Muscle of leg (tissue), 3 donors: ENCODE measurements at regions not wholly inside any gene's neighbourhood (a gene's known extent, or its start where the extent isn't known, plus 50 kb on each side); places are given as distances from the start of the nearest gene placed in this dataset.
A peak's percentile ranks its signal among the peaks of the same experiment; 100 is the strongest.

Source experiments
- DNase-seq: peaks from one replicate; pipeline ENCODE4 v3.0.0; 2013
- H3K27ac ChIP-seq: one replicate; pipeline ENCODE4 v1.5.1; 2013; ENCODE audit warnings: mild to moderate bottlenecking, low read length, control low read depth
- H3K27me3 ChIP-seq: one replicate; pipeline ENCODE4 v1.6.1; 2013; ENCODE audit warnings: low read length; ENCODE audit not compliant: control insufficient read depth, insufficient read depth
- H3K36me3 ChIP-seq: one replicate; pipeline ENCODE4 v1.6.1; 2013; ENCODE audit warnings: low read length; ENCODE audit not compliant: control insufficient read depth, insufficient read depth
- H3K4me1 ChIP-seq: one replicate; pipeline ENCODE4 v1.6.1; 2013; ENCODE audit warnings: low read length; ENCODE audit not compliant: control insufficient read depth, insufficient read depth
- H3K4me3 ChIP-seq: one replicate; pipeline ENCODE4 v1.5.1; 2013; ENCODE audit warnings: low read length, control low read depth
- H3K9me3 ChIP-seq: replicated peaks from 2 replicates; pipeline ENCODE4 v1.6.1; 2013; ENCODE audit warnings: low read depth, low read length; ENCODE audit not compliant: control insufficient read depth
- WGBS: methylation state at CpG from one replicate; pipeline ENCODE4 v1.1.5; 2013; ENCODE audit warnings: missing lambda C conversion rate; ENCODE audit not compliant: insufficient coverage; 5-methylcytosine and 5-hydroxymethylcytosine counted together

DNA sequence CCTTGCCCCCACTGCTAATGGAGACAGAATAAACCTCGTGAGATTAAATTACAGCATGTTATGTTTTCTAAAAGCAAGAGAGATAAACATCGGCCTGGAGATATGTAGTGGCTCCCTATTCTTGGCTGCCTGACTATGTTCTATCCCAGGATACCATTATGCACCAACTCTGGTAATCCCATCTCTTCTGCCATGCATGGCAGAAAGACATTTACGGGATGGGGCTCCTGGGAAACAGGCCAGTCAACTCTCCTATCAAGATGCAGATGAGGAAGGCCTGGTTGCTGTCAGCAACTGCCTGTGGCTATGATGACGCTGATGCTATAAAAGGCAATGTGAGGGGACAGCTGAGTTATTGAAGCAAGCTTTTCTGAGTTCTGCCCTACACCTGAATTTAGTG lies 166.2 kb upstream of the VCX3A start:
- no CpG with 5 or more reads among the region's 4 CpGs for WGBS
- H3K36me3 ChIP-seq: no peaks in the 10 kb centered on the region
- H3K4me1 ChIP-seq: no peaks in the 10 kb centered on the region
- DNase-seq: no peak
- H3K9me3 ChIP-seq: no peaks in the 10 kb centered on the region
- no peak overlapping the region for H3K27ac ChIP-seq
- H3K4me3 ChIP-seq: no peak overlapping the region
- peaks cover 4% of the 10 kb centered on the region for H3K27me3 ChIP-seq

DNA sequence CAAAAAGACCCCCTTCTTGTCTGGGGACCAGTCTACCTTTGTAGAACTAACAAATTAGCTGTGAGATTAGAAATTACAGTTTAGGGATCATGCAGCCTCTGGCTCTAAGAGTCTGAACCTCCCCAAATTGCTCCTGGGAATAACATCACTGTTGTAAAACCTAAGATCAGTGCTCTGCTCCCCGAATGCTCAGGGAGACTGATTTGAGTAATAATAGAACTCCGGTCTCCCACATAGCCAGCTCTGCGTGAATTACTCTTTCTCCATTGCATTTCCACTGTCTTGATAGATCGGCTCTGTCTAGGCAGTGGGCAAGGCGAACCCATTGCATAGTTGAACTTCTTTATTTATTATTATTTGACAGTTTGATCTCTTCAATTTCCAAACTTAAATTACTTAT lies 160.8 kb upstream of the VCX3A start:
- no CpG with 5 or more reads among the region's 5 CpGs for WGBS
- H3K4me3 ChIP-seq: no peak overlapping the region

DNA sequence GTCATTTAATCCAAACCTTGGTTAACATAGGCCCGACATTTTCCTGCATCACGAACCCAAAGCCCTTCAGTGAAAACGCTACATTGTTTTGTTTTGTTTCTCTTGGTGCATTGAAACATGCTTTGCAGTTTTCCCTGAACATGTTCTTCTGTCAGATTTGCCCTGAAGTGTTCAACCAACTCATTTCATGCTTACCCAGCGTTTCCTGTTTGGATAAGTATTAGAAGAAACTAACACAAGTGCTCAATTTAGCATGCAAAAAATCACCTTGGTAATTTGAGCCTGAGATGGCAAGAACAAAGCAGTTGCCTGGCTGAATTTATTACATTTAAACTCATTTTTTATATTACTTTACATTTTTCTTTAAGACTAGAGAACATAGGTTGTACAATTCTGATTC lies 160.1 kb upstream of the VCX3A start:
- Histone ChIP-seq H3K27me3 (peaks cover 2% of the 10 kb centered on the region), H3K9me3 (no peaks in the 10 kb centered on the region), H3K4me1 (no peaks in the 10 kb centered on the region), H3K27ac (no peak overlapping the region), H3K36me3 (no peaks in the 10 kb centered on the region), H3K4me3 (no peak overlapping the region)
- WGBS: no CpG with 5 or more reads among the region's 4 CpGs
- no peak for DNase-seq

More for the DNA sequence above, 160.8 kb upstream of the VCX3A start:
- Histone ChIP-seq H3K36me3 (no peaks in the 10 kb centered on the region), H3K9me3 (no peaks in the 10 kb centered on the region), H3K27ac (no peak overlapping the region), H3K4me1 (no peaks in the 10 kb centered on the region), H3K27me3 (peaks cover 2% of the 10 kb centered on the region)
- DNase-seq: no peak

DNA sequence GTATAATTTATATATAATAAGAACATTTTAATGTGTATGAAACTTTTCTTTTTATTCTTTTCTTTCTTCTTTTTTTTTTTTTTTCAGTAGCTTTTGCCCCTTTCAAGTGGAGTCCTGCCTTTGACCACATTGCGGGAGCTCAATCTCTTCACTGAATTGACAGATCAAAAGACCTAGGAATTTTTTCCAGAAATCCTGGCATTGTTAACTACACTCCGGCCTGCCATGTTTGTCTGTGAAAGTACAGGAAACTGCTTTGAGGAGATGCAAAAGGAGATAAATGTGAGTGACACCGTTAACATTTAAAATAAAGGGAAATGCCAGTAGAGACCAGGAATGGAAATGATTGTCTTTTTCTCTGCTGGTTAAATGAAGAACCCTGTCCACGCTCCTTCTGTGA lies 159.3 kb upstream of the VCX3A start:
- 60% methylated on average over 1 of the region's 4 CpGs for WGBS
- no peak for DNase-seq
- no peak overlapping the region for H3K27ac ChIP-seq
- H3K36me3 ChIP-seq: no peaks in the 10 kb centered on the region
- H3K9me3 ChIP-seq: no peaks in the 10 kb centered on the region
- no peak overlapping the region for H3K4me3 ChIP-seq
- H3K27me3 ChIP-seq: peaks cover 2% of the 10 kb centered on the region
- H3K4me1 ChIP-seq: no peaks in the 10 kb centered on the region

DNA sequence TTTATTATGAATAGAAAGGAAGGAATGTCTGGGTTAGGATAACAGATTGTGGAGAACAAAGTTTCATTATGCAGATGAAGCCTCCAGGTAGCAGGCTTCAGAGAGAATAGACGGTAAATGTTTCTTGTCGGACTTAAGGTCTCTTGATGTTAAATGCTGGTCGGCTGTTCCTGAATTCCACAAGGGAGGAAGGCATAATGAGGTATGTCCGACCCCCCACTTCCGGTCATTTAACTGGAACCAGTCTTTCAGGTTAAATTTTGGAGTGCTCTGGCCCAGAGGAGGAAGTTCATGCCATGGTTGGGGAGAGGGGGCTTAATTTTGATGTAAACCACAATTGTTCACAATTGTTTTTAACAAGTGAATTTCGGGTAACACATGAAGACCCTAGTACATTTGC lies 158.1 kb upstream of the VCX3A start:
- 60% methylated on average over 4 of the region's 6 CpGs for WGBS
- Histone ChIP-seq H3K9me3 (no peaks in the 10 kb centered on the region), H3K36me3 (no peaks in the 10 kb centered on the region), H3K27ac (no peak overlapping the region), H3K4me3 (no peak overlapping the region), H3K4me1 (no peaks in the 10 kb centered on the region), H3K27me3 (peaks cover 2% of the 10 kb centered on the region)
- no peak for DNase-seq

DNA sequence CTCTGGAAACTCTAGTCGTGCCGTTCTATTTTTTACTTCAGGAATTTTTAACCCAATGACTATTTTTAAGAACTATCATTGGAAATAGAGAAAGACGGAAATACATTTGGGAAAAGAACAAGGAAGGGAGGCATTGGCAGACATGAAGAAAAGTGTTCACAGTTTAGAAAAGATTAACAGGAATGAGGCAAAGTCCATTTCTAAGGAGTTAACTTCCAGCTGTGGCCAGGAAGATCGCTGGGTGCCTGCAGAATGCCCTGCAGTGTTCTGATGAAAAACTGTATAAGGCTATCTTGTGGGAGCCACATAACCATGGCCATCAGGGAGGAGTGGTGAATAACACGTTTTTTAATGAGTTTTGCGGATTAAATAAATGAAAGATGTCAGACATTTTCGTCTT lies 150.6 kb upstream of the VCX3A start:
- 83% methylated on average over 4 of the region's 7 CpGs for WGBS
- H3K9me3 ChIP-seq: no peaks in the 10 kb centered on the region
- H3K4me1 ChIP-seq: no peaks in the 10 kb centered on the region
- no peaks in the 10 kb centered on the region for H3K36me3 ChIP-seq
- H3K27me3 ChIP-seq: no peaks in the 10 kb centered on the region
- DNase-seq: no peak
- no peak overlapping the region for H3K27ac ChIP-seq
- H3K4me3 ChIP-seq: no peak overlapping the region

DNA sequence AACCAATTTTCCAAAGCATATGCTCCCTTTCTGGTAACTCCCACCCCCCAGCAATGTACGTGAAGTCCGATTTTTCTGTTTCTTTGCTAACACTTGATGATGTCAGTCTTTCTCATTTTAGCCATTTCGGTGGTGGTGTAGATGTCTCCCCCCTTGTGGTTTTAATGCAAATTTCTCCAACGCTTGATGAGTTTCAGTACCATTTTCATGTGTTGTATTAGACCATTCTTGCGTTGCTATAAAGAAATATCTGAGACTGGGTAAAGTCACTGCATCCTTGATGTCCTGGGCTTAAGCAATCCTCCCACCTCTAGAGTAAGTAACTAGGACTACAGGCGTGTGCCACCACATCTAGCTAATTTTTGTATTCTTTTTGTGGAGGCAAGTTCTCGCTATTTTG lies 148.4 kb upstream of the VCX3A start:
- Histone ChIP-seq H3K36me3 (no peaks in the 10 kb centered on the region), H3K27me3 (peaks cover 2% of the 10 kb centered on the region), H3K4me3 (no peak overlapping the region), H3K4me1 (no peaks in the 10 kb centered on the region), H3K27ac (no peak overlapping the region), H3K9me3 (no peaks in the 10 kb centered on the region)
- 89% methylated on average over 3 of the region's 7 CpGs for WGBS
- no peak for DNase-seq

DNA sequence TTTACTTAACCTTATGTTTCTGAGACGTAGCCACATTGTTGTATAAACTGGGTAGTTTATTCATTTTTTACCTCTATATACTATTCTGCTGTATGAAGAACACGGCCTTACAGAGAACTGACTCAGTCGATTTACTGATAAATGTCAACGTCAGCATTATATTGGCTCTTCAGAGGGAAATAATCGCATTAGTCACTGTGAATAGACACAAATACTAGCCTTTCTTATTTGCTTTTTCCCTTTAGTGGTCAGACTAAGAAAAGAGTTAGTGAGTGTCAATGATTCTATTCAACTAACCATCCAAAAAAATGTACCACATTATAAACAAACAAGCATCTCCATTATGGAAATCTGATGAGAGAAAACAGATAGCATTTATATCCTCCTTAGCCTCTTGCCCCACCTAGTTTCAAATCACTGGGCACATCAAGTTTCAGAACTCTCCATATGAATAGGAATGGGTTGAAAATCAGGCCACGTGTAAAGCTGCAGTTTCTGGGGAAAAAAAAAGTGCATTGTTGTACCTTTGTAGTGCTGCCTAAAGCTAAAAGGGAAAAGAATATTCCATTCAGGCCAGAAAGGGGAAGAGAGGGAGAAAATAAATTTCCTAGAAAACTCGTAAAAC lies 146.7 kb upstream of the VCX3A start:
- Histone ChIP-seq H3K36me3 (no peaks in the 10 kb centered on the region), H3K4me1 (no peaks in the 10 kb centered on the region), H3K27ac (no peak overlapping the region), H3K4me3 (no peak overlapping the region), H3K27me3 (peaks cover 2% of the 10 kb centered on the region), H3K9me3 (no peaks in the 10 kb centered on the region)
- DNase-seq: no peak
- no CpG with 5 or more reads among the region's 7 CpGs for WGBS

DNA sequence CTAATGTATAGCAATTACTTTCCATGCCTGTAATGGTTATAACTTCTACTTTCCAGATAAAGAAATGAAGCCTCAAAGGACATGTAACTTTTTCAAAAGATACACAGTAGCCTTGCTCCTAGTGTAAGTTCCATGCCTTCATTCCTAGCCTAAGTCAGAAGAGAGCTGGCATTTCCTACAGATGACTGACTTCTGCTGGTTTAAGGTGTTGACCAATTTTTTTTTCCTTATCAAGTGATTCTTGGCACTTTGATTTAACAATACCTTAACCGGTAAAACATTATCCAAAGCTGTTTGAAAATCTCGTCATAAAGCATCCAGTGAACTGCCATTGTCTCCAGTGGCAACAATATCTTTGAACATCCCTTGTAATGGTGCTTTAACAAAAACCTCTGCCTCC lies 145.1 kb upstream of the VCX3A start:
- H3K4me1 ChIP-seq: no peaks in the 10 kb centered on the region
- H3K27me3 ChIP-seq: peaks cover 2% of the 10 kb centered on the region
- no peak for DNase-seq
- no peaks in the 10 kb centered on the region for H3K36me3 ChIP-seq
- no peak overlapping the region for H3K27ac ChIP-seq
- WGBS: 67% methylated on average over 1 of the region's 2 CpGs
- H3K4me3 ChIP-seq: no peak overlapping the region
- H3K9me3 ChIP-seq: no peaks in the 10 kb centered on the region

DNA sequence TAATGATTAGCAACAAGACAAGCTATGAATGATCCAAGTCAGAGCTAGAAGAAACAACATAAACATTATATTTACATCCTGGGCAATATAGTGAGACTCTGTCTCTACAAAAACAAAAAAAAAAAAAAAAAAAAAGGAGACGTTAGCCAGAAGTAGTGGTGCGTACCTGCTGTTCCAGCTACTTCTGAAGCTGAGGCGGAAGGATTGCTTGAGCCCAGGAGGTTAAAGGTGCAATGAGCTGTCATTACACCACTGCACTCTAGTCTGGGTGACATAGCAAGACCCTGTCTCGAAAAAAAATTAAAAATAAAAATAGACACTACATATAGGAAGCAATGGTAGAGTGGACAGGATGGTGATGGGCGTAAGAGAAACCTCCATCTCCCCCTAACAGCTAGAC lies 144.6 kb upstream of the VCX3A start:
- H3K9me3 ChIP-seq: no peaks in the 10 kb centered on the region
- no peaks in the 10 kb centered on the region for H3K36me3 ChIP-seq
- no peaks in the 10 kb centered on the region for H3K4me1 ChIP-seq
- no peak overlapping the region for H3K27ac ChIP-seq
- H3K27me3 ChIP-seq: peaks cover 2% of the 10 kb centered on the region
- WGBS: no CpG with 5 or more reads among the region's 5 CpGs
- no peak for DNase-seq
- no peak overlapping the region for H3K4me3 ChIP-seq

DNA sequence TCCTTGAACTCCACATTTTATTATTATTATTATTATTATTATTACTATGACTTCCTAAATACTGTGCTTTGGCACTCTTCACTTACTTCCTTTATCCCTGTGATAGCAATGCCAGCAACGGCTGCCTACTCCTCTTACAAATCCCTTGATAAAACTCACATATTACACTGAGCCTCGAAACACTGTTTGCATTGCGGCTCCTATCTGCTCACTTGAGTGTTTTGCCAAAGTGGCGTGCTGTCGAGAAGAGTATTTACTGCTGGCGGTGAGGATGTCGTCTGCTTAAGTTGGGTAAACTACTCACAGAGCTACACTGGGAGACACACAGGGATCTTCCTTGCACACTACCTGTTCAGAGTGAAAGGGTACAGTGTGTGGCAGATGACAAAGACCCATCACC lies 143.4 kb upstream of the VCX3A start:
- Histone ChIP-seq H3K4me3 (no peak overlapping the region), H3K27me3 (peaks cover 2% of the 10 kb centered on the region), H3K36me3 (no peaks in the 10 kb centered on the region), H3K9me3 (no peaks in the 10 kb centered on the region), H3K27ac (no peak overlapping the region), H3K4me1 (no peaks in the 10 kb centered on the region)
- peak; percentile 1 for DNase-seq
- 33% methylated on average over 2 of the region's 7 CpGs for WGBS
